ENCODE measurements at regions not wholly inside any gene's neighbourhood (a gene's known extent, or its start where the extent isn't known, plus 50 kb on each side); places are given as distances from the start of the nearest gene placed in this dataset.

GRCh38 chr2:147621656-147622197, 223.1 kb upstream of the ACVR2A start:
- TF ChIP-seq, protein P1, sequence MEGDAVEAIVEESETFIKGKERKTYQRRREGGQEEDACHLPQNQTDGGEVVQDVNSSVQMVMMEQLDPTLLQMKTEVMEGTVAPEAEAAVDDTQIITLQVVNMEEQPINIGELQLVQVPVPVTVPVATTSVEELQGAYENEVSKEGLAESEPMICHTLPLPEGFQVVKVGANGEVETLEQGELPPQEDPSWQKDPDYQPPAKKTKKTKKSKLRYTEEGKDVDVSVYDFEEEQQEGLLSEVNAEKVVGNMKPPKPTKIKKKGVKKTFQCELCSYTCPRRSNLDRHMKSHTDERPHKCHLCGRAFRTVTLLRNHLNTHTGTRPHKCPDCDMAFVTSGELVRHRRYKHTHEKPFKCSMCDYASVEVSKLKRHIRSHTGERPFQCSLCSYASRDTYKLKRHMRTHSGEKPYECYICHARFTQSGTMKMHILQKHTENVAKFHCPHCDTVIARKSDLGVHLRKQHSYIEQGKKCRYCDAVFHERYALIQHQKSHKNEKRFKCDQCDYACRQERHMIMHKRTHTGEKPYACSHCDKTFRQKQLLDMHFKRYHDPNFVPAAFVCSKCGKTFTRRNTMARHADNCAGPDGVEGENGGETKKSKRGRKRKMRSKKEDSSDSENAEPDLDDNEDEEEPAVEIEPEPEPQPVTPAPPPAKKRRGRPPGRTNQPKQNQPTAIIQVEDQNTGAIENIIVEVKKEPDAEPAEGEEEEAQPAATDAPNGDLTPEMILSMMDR (IDR thresholded peaks at IDR 0.05; ENCODE audit: low read depth, low read length, missing control alignments) = no peak
- no peak for DNase-seq (ENCODE audit: low read depth)
- H3K4me3 ChIP-seq (ENCODE audit: low read depth, low read length) = no peak overlapping the region

- TF ChIP-seq, protein P1 (IDR thresholded peaks at IDR 0.05; ENCODE audit: low read depth, low read length, missing control alignments) = no peak
- no peak overlapping the region for H3K4me3 ChIP-seq (ENCODE audit: low read depth, low read length)
- no peak for DNase-seq (ENCODE audit: low read depth)
Observed at GRCh38 chr2:147619808-147620207, 225.0 kb upstream of the ACVR2A start.

- TF ChIP-seq, protein P1 (IDR thresholded peaks at IDR 0.05; ENCODE audit: low read depth, low read length, missing control alignments) = no peak
- no peak for DNase-seq (ENCODE audit: low read depth)
- H3K4me3 ChIP-seq (ENCODE audit: low read depth, low read length) = no peak overlapping the region
Observed at GRCh38 chr2:147615726-147616125, 229.1 kb upstream of the ACVR2A start.

GRCh38 chr2:147614979-147615470, 229.8 kb upstream of the ACVR2A start:
- no peak for DNase-seq (ENCODE audit: low read depth)
- no peak overlapping the region for H3K4me3 ChIP-seq (ENCODE audit: low read depth, low read length)
- TF ChIP-seq, protein P1 (IDR thresholded peaks at IDR 0.05; ENCODE audit: low read depth, low read length, missing control alignments) = no peak

DNA sequence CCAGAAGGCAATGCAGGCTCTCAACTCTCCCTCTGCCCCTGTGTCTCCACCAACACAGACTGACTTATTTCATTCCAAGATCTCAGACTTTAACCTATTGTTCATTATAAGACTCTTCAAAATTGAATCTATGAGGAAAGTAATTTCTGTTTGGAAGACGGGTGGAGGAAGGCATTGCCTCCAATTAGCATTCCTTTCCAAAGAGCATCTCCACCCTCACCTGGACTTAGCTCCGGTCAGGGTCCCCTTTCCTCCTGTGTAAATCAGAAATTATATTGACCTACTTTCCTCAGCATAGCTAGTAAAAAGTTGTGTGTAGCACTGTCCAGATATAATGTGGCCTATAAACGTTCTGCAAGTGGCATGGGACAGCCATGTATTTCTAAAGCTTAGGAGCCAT, 230.4 kb upstream of the ACVR2A start:
- no peak for DNase-seq (ENCODE audit: low read depth)
- TF ChIP-seq, protein P1 (IDR thresholded peaks at IDR 0.05; ENCODE audit: low read depth, low read length, missing control alignments) = no peak
- no peak overlapping the region for H3K4me3 ChIP-seq (ENCODE audit: low read depth, low read length)

GRCh38 chr2:147610496-147611040, 234.3 kb upstream of the ACVR2A start:
- H3K4me3 ChIP-seq (ENCODE audit: low read depth, low read length) = no peak overlapping the region
- TF ChIP-seq, protein P1 (IDR thresholded peaks at IDR 0.05; ENCODE audit: low read depth, low read length, missing control alignments) = no peak
- no peak for DNase-seq (ENCODE audit: low read depth)

- H3K4me3 ChIP-seq (ENCODE audit: low read depth, low read length) = no peak overlapping the region
- no peak for DNase-seq (ENCODE audit: low read depth)
- TF ChIP-seq, protein P1 (IDR thresholded peaks at IDR 0.05; ENCODE audit: low read depth, low read length, missing control alignments) = no peak
Observed at GRCh38 chr2:147609301-147609700, 235.5 kb upstream of the ACVR2A start.

Measured in GM12864 (cell line).